Ishikawa (cell line): ENCODE measurements at regions not wholly inside any gene's neighbourhood (a gene's known extent, or its start where the extent isn't known, plus 50 kb on each side); places are given as distances from the start of the nearest gene placed in this dataset.

Source experiments
- CEBPB ChIP-seq: IDR thresholded peaks from 2 replicates; pipeline ENCODE4 v1.6.1; 2012
- CREB1 ChIP-seq: IDR thresholded peaks from 2 replicates; pipeline ENCODE4 v1.6.1; 2012; ENCODE audit warnings: low read depth
- EGR1 ChIP-seq: IDR thresholded peaks from 2 replicates; pipeline ENCODE4 v1.6.1; 2012
- EP300 ChIP-seq: IDR thresholded peaks from 2 replicates; pipeline ENCODE4 v1.6.1; 2012; ENCODE audit warnings: borderline replicate concordance
- FOXM1 ChIP-seq: IDR thresholded peaks from 2 replicates; pipeline ENCODE4 v1.6.1; 2012; ENCODE audit warnings: low read depth, borderline replicate concordance
- MAX ChIP-seq: IDR thresholded peaks from 2 replicates; pipeline ENCODE4 v1.6.1; 2012
- NFIC ChIP-seq: IDR thresholded peaks from 2 replicates; pipeline ENCODE4 v1.6.1; 2012
- RAD21 ChIP-seq: IDR thresholded peaks from 2 replicates; pipeline ENCODE4 v1.6.1; 2012; ENCODE audit warnings: low read depth
- REST ChIP-seq: IDR thresholded peaks from 2 replicates; pipeline ENCODE4 v1.6.1; 2012; ENCODE audit warnings: low read depth, mild to moderate bottlenecking
- TAF1 ChIP-seq: IDR thresholded peaks from 2 replicates; pipeline ENCODE4 v1.6.1; 2012; ENCODE audit warnings: low read depth, mild to moderate bottlenecking
- TCF12 ChIP-seq: IDR thresholded peaks from 2 replicates; pipeline ENCODE4 v1.6.1; 2012; ENCODE audit warnings: low read depth
- TEAD4 ChIP-seq: IDR thresholded peaks from 2 replicates; pipeline ENCODE4 v1.6.1; 2012
- USF1 ChIP-seq: IDR thresholded peaks from 2 replicates; pipeline ENCODE4 v1.6.1; 2012
- YY1 ChIP-seq: IDR thresholded peaks from 2 replicates; pipeline ENCODE4 v1.6.1; 2012; ENCODE audit warnings: low read depth
- ZBTB7A ChIP-seq: IDR thresholded peaks from 2 replicates; pipeline ENCODE4 v1.6.1; 2012; ENCODE audit warnings: low read depth

- TF ChIP-seq REST (no peak), TAF1 (no peak), ZBTB7A (no peak), FOXM1 (no peak), TEAD4 (no peak), YY1 (no peak), NFIC (no peak), EP300 (no peak), TCF12 (no peak), EGR1 (no peak), CEBPB (no peak), USF1 (no peak)
Observed at GRCh38 chr4:183773790-183774189, 114.7 kb downstream of the TRAPPC11 start.

GRCh38 chr4:183783306-183783705, 121.8 kb upstream of the STOX2 start:
- TF ChIP-seq ZBTB7A (no peak), CREB1 (no peak), MAX (no peak), CEBPB (no peak)

GRCh38 chr4:183783991-183784553, 121.0 kb upstream of the STOX2 start:
- TF ChIP-seq REST (no peak), RAD21 (no peak), TCF12 (no peak), TAF1 (no peak), EGR1 (no peak), CEBPB (peak; percentile 24; the same call in 1 of the 2 replicates)

- no peak for TF ChIP-seq EGR1
Observed at GRCh38 chr4:183788308-183788905, 116.7 kb upstream of the STOX2 start.

- no peak for TF ChIP-seq FOXM1
- TF ChIP-seq EP300: no peak
- no peak for TF ChIP-seq USF1
- no peak for TF ChIP-seq NFIC
- TF ChIP-seq REST: no peak
- TF ChIP-seq CREB1: no peak
Observed at GRCh38 chr4:183789657-183790056, 115.5 kb upstream of the STOX2 start.

GRCh38 chr4:183790661-183791060, 114.4 kb upstream of the STOX2 start:
- TF ChIP-seq ZBTB7A (no peak), USF1 (no peak), EP300 (no peak), EGR1 (no peak), CEBPB (no peak), TEAD4 (no peak), YY1 (no peak), MAX (no peak)
